ENCODE measurements at regions not wholly inside any gene's neighbourhood (a gene's known extent, or its start where the extent isn't known, plus 50 kb on each side); places are given as distances from the start of the nearest gene placed in this dataset.
"Not testable (repeated sequence)": the region's sequence is repeated elsewhere in the genome, so short reads cannot be mapped to it uniquely, and the experiment has no call there.

DNA sequence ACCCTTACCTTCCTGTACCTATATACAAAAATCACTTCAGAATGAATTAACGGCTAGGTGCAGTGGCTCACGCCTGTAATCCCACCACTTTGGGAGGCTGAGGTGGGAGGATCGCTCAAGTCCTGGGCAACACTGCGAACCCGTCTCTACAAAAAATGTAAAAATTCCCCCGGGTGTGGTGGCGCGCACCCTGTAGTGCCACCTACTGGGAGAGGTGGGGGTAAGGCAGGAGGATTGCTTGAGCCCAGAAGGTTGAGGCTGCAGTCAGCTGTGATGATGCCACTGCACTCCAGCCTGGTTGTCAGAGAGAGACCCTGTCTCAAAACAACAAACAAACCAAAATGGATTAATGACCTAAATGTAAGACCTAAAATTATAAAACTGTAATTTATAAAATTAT is 307.6 kb downstream of the SPATA31A1 start:
- H3K9me3 ChIP-seq; H3K27me3 ChIP-seq (ENCODE audit: insufficient read depth in 3 of 3, low read length in 2 of 3); H3K27ac ChIP-seq; H3K36me3 ChIP-seq (ENCODE audit: insufficient read depth in 1 of 2, low read depth in 1 of 2); H3K4me1 ChIP-seq; DNase-seq; ATAC-seq; intact Hi-C loops (cut with DNase I); H3K4me3 ChIP-seq: not testable (repeated sequence)
- no CpG with 5 or more reads among the region's 8 CpGs for WGBS, 3 donors

DNA sequence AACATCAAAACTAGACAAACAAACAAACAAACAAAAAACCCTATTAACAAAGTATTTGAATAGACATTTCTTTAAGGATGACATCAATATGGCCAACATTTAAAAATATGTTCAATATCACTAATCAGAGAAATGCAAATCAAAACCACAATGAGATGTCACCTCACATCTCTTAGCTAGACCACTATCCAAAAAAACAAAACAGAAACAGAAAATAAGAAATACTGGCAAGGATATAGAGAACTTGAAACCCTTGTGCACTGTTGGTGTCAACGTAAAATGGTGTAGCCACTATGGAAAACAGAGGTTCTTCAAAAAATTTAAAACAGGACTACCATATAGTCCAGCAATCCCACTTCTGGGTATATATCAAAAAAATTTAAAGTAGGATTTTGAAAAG is 308.2 kb downstream of the SPATA31A1 start:
- H3K9me3 ChIP-seq; H3K27ac ChIP-seq; DNase-seq; H3K36me3 ChIP-seq (ENCODE audit: insufficient read depth in 1 of 2, low read depth in 1 of 2); H3K27me3 ChIP-seq (ENCODE audit: insufficient read depth in 3 of 3, low read length in 2 of 3); H3K4me1 ChIP-seq; ATAC-seq; intact Hi-C loops (cut with DNase I); H3K4me3 ChIP-seq: not testable (repeated sequence)
- WGBS, 3 donors, result no CpG with 5 or more reads among the region's 1 CpG

DNA sequence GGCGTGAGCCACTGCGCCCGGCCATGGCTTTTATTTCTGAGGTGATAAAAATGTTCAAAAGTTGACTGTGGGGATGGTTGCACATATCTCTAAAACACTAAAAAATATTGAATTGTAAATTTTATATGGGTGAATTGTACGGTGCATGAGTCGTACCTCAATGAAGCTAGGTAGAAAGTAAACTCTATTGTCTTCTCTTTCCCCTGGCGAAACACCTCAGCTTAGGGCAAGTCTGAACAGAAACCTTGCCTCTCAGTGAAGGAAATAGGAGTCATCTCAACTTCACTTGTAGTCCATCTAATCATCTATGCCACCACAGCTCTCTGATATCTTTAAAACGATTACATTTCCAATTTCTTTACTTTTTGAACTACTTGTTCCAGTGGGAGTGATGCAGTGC is 309.6 kb downstream of the SPATA31A1 start:
- WGBS, 3 donors, result 80 to 91% (median 90%) methylated on average over 4 of the region's 7 CpGs
- H3K4me3 ChIP-seq; H3K9me3 ChIP-seq; H3K27me3 ChIP-seq (ENCODE audit: insufficient read depth in 3 of 3, low read length in 2 of 3); DNase-seq; ATAC-seq; H3K4me1 ChIP-seq; intact Hi-C loops (cut with DNase I); H3K36me3 ChIP-seq (ENCODE audit: insufficient read depth in 1 of 2, low read depth in 1 of 2); H3K27ac ChIP-seq: not testable (repeated sequence)

DNA sequence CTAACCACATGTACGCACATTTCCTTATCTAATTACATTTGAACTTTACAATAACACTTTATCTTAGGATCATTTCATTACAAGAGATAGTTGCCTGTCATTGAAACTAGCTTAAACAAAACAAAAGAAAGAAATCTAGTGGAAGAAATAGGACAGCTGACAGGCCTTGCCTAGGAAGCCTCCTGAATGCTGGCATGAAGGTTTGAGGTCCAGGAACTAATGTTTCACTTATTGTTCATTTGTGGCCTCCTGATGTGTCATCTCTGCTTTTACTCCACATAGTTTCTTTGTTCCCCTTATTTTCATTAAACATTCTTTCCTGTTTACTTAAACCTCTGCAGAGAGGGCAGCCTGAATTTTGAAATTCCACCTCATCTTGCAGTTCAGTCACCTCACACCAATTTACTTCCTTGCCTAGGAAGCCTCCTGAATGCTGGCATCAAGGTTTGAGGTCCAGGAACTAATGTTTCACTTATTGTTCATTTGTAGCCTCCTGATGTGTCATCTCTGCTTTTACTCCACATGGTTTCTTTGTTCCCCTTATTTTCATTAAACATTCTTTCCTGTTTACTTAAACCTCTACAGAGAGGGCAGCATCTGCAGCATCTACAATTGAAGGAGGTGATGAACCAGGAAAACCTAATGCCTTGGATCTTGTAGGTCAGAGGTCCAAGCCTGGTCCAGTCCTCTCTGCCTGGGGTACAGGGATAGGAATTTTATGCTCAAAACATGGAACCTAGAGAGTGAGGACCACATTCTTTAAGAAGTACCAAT is 319.2 kb downstream of the SPATA31A1 start:
- H3K36me3 ChIP-seq (ENCODE audit: insufficient read depth in 1 of 2, low read depth in 1 of 2); H3K4me3 ChIP-seq; ATAC-seq; H3K9me3 ChIP-seq; H3K27ac ChIP-seq; intact Hi-C loops (cut with DNase I); H3K4me1 ChIP-seq; DNase-seq; H3K27me3 ChIP-seq (ENCODE audit: insufficient read depth in 3 of 3, low read length in 2 of 3): not testable (repeated sequence)
- WGBS, 3 donors, result no CpG with 5 or more reads among the region's 1 CpG

DNA sequence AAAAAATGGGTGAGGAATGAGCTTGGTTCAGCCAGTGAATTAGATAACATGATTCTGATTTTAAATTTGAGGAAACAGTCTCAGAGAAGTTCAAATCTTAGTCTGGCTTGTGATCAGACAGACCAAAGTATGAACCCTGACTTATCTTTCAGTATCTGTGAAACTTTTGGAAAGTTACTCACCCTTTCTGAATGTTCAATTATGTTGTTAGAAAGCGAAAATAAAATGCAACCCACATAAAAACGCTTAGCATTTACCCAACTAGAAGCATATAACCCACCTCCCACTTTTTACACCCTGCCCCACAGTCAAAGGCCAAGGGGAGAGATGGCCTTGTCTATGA is 319.7 kb downstream of the SPATA31A1 start:
- WGBS, 3 donors, result no CpG with 5 or more reads among the region's 2 CpGs

DNA sequence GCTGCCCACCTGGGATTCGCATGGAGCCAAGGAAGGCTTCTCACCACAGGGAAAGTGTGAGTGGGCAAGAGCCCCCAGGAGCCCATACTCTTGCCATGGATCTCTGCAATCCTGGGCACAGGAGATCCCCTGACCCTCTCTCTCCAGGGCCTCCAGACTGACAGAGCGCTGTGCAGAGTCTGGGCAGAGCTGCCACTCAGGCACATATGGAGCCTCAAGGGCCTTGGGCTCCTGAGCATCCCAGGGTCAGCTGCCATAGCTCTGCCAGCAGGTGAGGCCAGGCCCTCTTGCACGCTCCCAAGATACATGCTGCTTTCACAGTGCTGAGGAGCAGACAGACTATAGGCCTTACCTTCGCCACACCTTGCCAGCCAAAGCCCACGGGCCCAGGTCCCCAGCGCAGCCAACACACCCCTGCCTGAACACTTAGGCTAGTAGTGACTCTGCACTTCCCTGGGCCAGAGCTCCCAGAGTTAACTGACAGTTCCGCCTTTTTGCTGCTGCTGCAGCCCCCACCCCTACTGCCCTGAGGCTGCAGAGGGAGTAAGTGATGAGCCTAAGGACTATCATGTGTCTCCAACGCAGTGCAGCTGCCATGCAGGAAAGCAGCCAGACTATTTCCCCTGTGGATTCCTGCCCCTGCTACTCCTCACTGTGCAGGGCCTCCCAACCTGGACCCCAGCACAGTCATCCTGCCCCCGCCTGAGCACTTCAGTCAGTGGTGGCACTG is 323.2 kb downstream of the SPATA31A1 start:
- H3K27me3 ChIP-seq (ENCODE audit: insufficient read depth in 3 of 3, low read length in 2 of 3); H3K4me1 ChIP-seq; H3K27ac ChIP-seq; DNase-seq; H3K9me3 ChIP-seq; H3K36me3 ChIP-seq (ENCODE audit: insufficient read depth in 1 of 2, low read depth in 1 of 2); H3K4me3 ChIP-seq; intact Hi-C loops (cut with DNase I); ATAC-seq: not testable (repeated sequence)
- no CpG with 5 or more reads among the region's 9 CpGs for WGBS, 3 donors

More for the DNA sequence above, 319.7 kb downstream of the SPATA31A1 start:
- intact Hi-C loops (cut with DNase I); H3K4me3 ChIP-seq; H3K4me1 ChIP-seq; H3K27me3 ChIP-seq (ENCODE audit: insufficient read depth in 3 of 3, low read length in 2 of 3); ATAC-seq; H3K27ac ChIP-seq; H3K36me3 ChIP-seq (ENCODE audit: insufficient read depth in 1 of 2, low read depth in 1 of 2); DNase-seq; H3K9me3 ChIP-seq: not testable (repeated sequence)

DNA sequence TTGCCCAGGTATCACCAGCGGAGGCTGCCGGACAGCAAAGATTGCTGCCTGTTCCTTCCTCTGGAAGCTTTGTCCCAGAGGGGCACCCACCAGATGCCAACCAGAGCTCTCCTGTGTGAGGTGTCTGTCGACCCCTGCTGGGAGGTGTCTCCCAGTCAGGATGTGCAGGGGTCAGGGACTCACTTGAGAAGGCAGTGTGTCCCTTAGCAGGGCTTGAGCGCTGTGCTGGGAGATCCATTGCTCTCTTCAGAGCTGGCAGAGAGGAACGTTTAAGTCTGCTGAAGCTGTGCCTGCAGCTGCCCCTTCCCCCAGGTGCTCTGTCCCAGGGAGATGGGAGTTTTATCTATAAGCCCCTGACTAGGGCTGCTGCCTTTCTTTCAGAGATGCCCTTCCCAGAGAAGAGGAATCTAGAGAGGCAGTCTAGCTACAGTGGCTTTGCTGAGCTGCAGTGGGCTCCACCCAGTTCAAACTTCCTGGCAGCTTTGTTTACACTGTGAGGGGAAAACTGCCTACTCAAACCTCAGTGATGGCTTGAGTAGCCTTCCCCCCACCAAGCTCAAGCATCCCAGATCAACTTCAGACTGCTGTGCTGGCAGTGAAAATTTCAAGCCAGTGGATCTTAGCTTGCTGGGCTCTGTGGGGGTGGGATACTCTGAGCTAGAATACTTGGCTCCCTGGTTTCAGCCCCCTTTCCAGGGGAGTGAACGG is 325.4 kb downstream of the SPATA31A1 start:
- DNase-seq, result not testable (repeated sequence)

DNA sequence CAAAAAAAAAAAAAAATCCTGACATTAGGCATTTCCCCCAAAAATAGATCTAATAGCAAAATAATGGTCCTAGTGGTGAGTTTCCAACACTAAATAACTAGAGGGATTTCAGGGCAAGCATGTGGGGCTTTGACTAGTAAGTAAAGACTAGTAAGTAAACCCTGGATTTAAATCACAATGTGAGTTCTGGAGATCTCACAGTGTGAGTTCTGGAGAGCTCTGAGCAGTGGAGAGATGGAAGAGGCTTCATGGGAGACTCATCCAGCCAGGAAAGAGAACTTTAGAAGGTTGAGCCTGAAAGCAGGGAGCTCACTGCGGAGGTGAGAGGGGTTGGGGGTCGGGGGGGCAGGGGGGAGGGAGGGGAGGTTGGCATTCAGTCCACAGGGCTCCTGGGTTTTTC is 373.4 kb downstream of the SPATA31A1 start:
- ATAC-seq; DNase-seq; H3K27me3 ChIP-seq (ENCODE audit: insufficient read depth in 3 of 3, low read length in 2 of 3); H3K27ac ChIP-seq; H3K9me3 ChIP-seq; H3K4me3 ChIP-seq; H3K4me1 ChIP-seq; intact Hi-C loops (cut with DNase I); H3K36me3 ChIP-seq (ENCODE audit: insufficient read depth in 1 of 2, low read depth in 1 of 2): not testable (repeated sequence)
- no CpG with 5 or more reads among the region's 2 CpGs for WGBS, 3 donors

More for the DNA sequence above, 325.4 kb downstream of the SPATA31A1 start:
- WGBS, 3 donors, result 42 to 55% methylated on average over 2 of the region's 6 CpGs; no CpG with 5 or more reads in 1 of the 3 donors
- H3K27me3 ChIP-seq (ENCODE audit: insufficient read depth in 3 of 3, low read length in 2 of 3); H3K27ac ChIP-seq; H3K36me3 ChIP-seq (ENCODE audit: insufficient read depth in 1 of 2, low read depth in 1 of 2); H3K4me1 ChIP-seq; intact Hi-C loops (cut with DNase I); ATAC-seq; H3K9me3 ChIP-seq; H3K4me3 ChIP-seq: not testable (repeated sequence)

DNA sequence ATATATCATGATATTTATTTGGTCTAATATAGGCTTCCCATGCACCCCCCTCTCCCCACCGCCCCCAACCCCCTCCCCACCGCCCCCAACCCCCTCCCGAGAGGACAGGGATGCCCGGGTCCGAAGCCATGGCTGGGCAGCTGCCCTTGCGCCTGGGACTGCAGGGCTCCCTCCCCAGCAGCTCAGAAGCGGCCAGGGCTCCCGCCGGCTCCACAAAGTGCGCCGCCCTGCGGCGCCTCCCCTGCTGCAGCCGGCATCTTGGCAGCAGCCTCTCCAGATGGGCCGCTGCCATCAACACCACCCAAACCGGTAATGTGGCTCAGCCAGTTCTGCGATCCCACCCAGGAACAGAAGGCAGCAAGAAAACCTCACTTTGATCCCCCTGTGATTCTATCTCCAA is 389.4 kb downstream of the SPATA31A1 start:
- H3K4me1 ChIP-seq; H3K4me3 ChIP-seq; H3K9me3 ChIP-seq; intact Hi-C loops (cut with DNase I); H3K27ac ChIP-seq; DNase-seq; H3K36me3 ChIP-seq (ENCODE audit: insufficient read depth in 1 of 2, low read depth in 1 of 2); H3K27me3 ChIP-seq (ENCODE audit: insufficient read depth in 3 of 3, low read length in 2 of 3); ATAC-seq: not testable (repeated sequence)
- WGBS, 3 donors, result 10 to 73% (median 24%) methylated on average over 2 to 3 of the region's 17 CpGs

DNA sequence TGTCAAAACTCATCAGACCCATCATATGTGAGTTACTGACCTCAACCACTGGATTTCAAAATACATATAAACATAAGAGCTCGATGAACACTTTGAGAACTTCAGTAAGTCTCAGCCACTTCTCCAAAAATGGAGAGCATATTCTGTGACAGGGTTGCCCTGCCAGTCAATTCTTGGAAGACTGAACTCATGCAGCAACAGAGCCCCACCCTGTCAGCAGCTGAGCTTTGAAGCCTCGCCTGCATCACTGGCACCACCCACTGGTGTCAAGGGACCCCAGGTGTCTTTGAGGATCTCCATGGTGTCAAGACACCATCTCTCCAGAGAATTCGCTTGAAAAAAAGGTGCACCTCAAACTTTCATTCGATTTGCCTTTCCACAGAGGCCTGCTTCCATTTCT is 420.1 kb downstream of the SPATA31A1 start:
- H3K4me1 ChIP-seq; H3K27me3 ChIP-seq (ENCODE audit: insufficient read depth in 3 of 3, low read length in 2 of 3); ATAC-seq; H3K27ac ChIP-seq; intact Hi-C loops (cut with DNase I); DNase-seq; H3K4me3 ChIP-seq; H3K36me3 ChIP-seq (ENCODE audit: insufficient read depth in 1 of 2, low read depth in 1 of 2); H3K9me3 ChIP-seq: not testable (repeated sequence)
- WGBS, 3 donors, result no CpG with 5 or more reads among the region's 4 CpGs

DNA sequence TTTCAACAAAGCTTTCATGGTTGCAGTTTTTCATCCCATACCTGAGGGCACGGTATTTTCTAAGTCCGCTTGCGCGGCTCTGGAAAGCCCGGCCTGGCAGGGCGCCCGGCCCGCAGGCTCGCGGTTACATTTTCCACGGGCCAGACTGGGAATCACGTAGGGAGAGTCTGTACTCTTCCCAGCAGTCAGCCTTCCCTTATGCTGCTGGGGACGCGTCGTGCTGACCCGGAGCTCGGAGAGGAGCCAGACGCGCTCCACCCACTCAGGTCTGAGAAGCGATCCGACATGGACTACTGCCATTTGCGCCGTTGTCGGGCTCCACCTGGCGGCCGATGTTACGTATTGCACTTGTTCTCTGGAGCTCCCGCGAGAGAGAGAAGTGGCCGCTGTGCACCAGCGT is 435.9 kb downstream of the SPATA31A1 start:
- DNase-seq (peak; percentile 20 to 53), ATAC-seq (peak; percentile 99 to 100 (median 100))
- H3K27ac ChIP-seq; H3K4me1 ChIP-seq; H3K9me3 ChIP-seq; intact Hi-C loops (cut with DNase I); H3K36me3 ChIP-seq (ENCODE audit: insufficient read depth in 1 of 2, low read depth in 1 of 2); H3K27me3 ChIP-seq (ENCODE audit: insufficient read depth in 3 of 3, low read length in 2 of 3): not testable (repeated sequence)
- WGBS, 3 donors, result 6 to 11% (median 10%) methylated on average over 15 to 16 of the region's 31 CpGs
- H3K4me3 ChIP-seq, result peak overlapping the region; percentile 55
